ENCODE measurements at regions not wholly inside any gene's neighbourhood (a gene's known extent, or its start where the extent isn't known, plus 50 kb on each side); places are given as distances from the start of the nearest gene placed in this dataset.

DNA sequence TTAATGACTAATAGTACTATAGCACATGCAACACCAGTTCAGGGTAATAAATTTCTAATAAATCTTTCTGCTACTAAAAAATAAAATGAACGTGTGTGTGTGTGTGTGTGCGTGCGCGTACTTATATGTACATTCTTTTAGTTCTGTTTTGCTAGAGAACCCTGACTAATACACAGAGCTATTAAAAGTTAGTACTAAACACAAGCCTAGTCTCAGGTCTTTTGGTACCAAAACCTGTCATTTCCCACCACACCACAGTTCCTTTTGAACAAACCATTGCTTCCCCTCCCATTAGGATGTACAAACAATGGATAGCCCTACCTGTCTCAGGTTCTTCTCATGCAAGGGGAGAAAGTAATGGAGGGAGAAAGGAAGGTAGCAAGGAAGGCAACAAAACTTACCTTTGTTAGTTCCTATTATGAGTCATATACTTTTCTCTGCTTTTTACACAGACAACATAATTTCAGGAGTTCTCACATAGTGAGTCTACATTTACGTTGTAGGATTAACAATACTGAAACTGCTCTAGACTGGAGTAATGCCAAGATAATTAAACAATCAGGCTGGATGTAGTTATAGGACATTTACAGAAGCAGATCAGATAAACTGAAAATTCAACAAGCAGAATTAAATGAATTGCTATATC, 427.2 kb downstream of the KCNJ3 start:
- Mint-ChIP-seq H3K27ac (no peak overlapping the region), H3K4me3 (no peak overlapping the region), H3K27me3 (ENCODE audit: low read depth) (no peaks in the 10 kb centered on the region), H3K9me3 (peaks cover 25% of the 10 kb centered on the region), H3K36me3 (peaks cover 11% of the 10 kb centered on the region), H3K4me1 (no peaks in the 10 kb centered on the region)
- DNase-seq (ENCODE audit: low spot score in 2 of 2, unreplicated experiment in 2 of 2) = no peak
- TF ChIP-seq CTCF (IDR thresholded peaks at IDR 0.05; ENCODE audit: unreplicated experiment) = no peak

DNA sequence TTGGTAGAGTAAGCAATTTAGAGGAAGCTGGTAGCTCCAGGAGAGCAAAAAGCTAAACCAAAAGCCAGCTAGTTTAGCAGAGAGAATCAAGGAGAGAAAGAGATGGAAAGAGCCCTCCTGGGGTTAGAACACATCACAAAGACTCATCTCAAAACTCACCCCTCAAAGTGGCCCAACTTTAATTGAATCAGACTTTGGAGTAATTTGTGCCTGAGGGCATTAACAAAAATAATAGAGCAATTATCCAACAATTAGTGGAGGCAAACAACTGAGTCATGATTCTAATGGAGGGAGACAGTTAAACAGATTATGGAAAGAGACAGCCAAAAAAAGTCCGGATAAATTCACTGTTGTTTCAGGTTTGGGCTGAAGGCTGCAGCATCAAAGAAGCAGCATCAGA, 417.4 kb downstream of the KCNJ3 start:
- Mint-ChIP-seq H3K4me1 (no peaks in the 10 kb centered on the region), H3K27me3 (ENCODE audit: low read depth) (no peaks in the 10 kb centered on the region), H3K36me3 (peaks cover 2% of the 10 kb centered on the region), H3K4me3 (no peak overlapping the region), H3K9me3 (peaks cover 15% of the 10 kb centered on the region), H3K27ac (no peak overlapping the region)
- no peak for DNase-seq (ENCODE audit: low spot score in 2 of 2, unreplicated experiment in 2 of 2)
- no peak for TF ChIP-seq CTCF (IDR thresholded peaks at IDR 0.05; ENCODE audit: unreplicated experiment)

DNA sequence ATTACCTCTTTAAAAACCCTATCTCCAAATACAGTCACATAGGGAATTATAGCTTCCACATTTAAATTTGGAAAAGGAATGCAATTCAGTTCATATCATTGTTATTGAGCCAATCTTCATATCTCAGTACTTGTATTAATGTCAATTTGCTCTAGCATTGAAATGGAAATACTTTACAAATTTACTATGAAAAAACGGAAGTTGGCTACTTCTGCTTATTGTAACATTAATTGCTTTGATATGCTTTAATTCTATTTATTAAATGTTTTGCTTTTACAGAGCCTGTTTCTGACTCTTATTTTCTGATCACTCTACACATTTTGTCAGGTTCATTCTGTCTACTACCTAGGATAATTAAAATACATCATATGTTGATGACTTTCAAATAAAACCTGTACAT, 412.6 kb downstream of the KCNJ3 start:
- Mint-ChIP-seq H3K4me3 (no peak overlapping the region), H3K36me3 (peaks cover 2% of the 10 kb centered on the region), H3K27ac (no peak overlapping the region), H3K27me3 (ENCODE audit: low read depth) (no peaks in the 10 kb centered on the region), H3K9me3 (peaks cover 22% of the 10 kb centered on the region), H3K4me1 (no peaks in the 10 kb centered on the region)
- no peak for DNase-seq (ENCODE audit: low spot score in 2 of 2, unreplicated experiment in 2 of 2)
- TF ChIP-seq CTCF (IDR thresholded peaks at IDR 0.05; ENCODE audit: unreplicated experiment) = no peak

- H3K36me3 Mint-ChIP-seq = peaks cover 2% of the 10 kb centered on the region
- no peaks in the 10 kb centered on the region for H3K4me1 Mint-ChIP-seq
- H3K4me3 Mint-ChIP-seq = no peak overlapping the region
- peaks cover 29% of the 10 kb centered on the region for H3K9me3 Mint-ChIP-seq
- TF ChIP-seq CTCF (IDR thresholded peaks at IDR 0.05; ENCODE audit: unreplicated experiment) = no peak
- H3K27me3 Mint-ChIP-seq (ENCODE audit: low read depth) = no peaks in the 10 kb centered on the region
- DNase-seq (ENCODE audit: low spot score in 2 of 2, unreplicated experiment in 2 of 2) = no peak
- H3K27ac Mint-ChIP-seq = no peak overlapping the region
Measured at GRCh38 chr2:155109527-155109926, 411.0 kb downstream of the KCNJ3 start.

GRCh38 chr2:155100261-155100660, 401.8 kb downstream of the KCNJ3 start:
- TF ChIP-seq CTCF (IDR thresholded peaks at IDR 0.05; ENCODE audit: unreplicated experiment) = no peak
- Mint-ChIP-seq H3K36me3 (peaks cover 10% of the 10 kb centered on the region), H3K9me3 (peaks cover 44% of the 10 kb centered on the region), H3K27me3 (ENCODE audit: low read depth) (no peaks in the 10 kb centered on the region), H3K27ac (no peak overlapping the region), H3K4me3 (no peak overlapping the region), H3K4me1 (peaks cover 9% of the 10 kb centered on the region)
- DNase-seq (ENCODE audit: low spot score in 2 of 2, unreplicated experiment in 2 of 2) = no peak

DNA sequence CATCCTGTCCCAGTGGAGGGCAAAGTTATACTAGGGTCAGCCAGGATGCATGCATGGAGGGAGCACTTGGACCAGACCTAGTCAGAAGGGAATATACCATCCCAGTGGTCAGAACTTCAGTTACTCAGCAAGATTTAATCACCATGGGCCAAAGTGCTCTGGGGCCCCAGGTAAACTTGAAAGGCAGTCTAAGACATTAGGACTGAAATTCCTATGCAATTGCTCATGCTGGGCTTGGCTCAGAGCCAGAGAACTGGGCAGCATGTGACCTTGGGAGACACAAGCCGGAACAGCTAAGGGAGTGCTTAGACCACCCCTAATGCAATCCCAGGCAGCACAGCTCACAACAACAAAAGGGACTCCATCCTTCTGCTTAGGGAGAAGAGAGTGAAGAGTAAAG, 401.3 kb downstream of the KCNJ3 start:
- Mint-ChIP-seq H3K36me3 (peaks cover 10% of the 10 kb centered on the region), H3K4me3 (no peak overlapping the region), H3K9me3 (peaks cover 40% of the 10 kb centered on the region), H3K4me1 (peaks cover 9% of the 10 kb centered on the region), H3K27ac (no peak overlapping the region), H3K27me3 (ENCODE audit: low read depth) (no peaks in the 10 kb centered on the region)
- TF ChIP-seq CTCF (IDR thresholded peaks at IDR 0.05; ENCODE audit: unreplicated experiment) = no peak
- peak in 1 of 2 experiments; percentile 18 for DNase-seq (ENCODE audit: low spot score in 2 of 2, unreplicated experiment in 2 of 2)

Measured in mesothelial cell of epicardium (in vitro differentiated cells).